ENCODE measurements at regions not wholly inside any gene's neighbourhood (a gene's known extent, or its start where the extent isn't known, plus 50 kb on each side); places are given as distances from the start of the nearest gene placed in this dataset.
A peak's percentile ranks its signal among the peaks of the same experiment; 100 is the strongest.

- TF ChIP-seq CTCF (IDR thresholded peaks at IDR 0.05) (no peak), POLR2AphosphoS5 (IDR thresholded peaks at IDR 0.05) (no peak), EP300 (IDR thresholded peaks at IDR 0.05) (no peak), POLR2A (IDR thresholded peaks at IDR 0.05) (no peak)
- DNase-seq (no peak), ATAC-seq (ENCODE audit: low FRiP score in 2 of 2) (no peak)
- Histone ChIP-seq H3K27ac (no peak overlapping the region), H3K4me1 (no peaks in the 10 kb centered on the region), H3K9me3 (no peaks in the 10 kb centered on the region), H3K36me3 (no peaks in the 10 kb centered on the region), H3K4me3 (no peak overlapping the region), H3K27me3 (no peaks in the 10 kb centered on the region)
Measured at GRCh38 chr12:91608542-91608941, 425.9 kb upstream of the DCN start.

GRCh38 chr12:91606662-91607377 lies 424.2 kb upstream of the DCN start:
- DNase-seq (no peak), ATAC-seq (ENCODE audit: low FRiP score in 2 of 2) (no peak)
- Histone ChIP-seq H3K27me3 (no peaks in the 10 kb centered on the region), H3K4me1 (no peaks in the 10 kb centered on the region), H3K9me3 (no peaks in the 10 kb centered on the region), H3K4me3 (no peak overlapping the region), H3K27ac (no peak overlapping the region), H3K36me3 (no peaks in the 10 kb centered on the region)
- TF ChIP-seq EP300 (IDR thresholded peaks at IDR 0.05) (no peak), CTCF (IDR thresholded peaks at IDR 0.05) (no peak)
- 82% methylated on average over 3 of the region's 3 CpGs for WGBS, 2 donors

- 67 to 71% methylated on average over 6 of the region's 6 CpGs for WGBS, 2 donors
- Histone ChIP-seq H3K4me3 (no peak overlapping the region), H3K4me1 (no peaks in the 10 kb centered on the region), H3K27ac (no peak overlapping the region), H3K36me3 (no peaks in the 10 kb centered on the region), H3K9me3 (no peaks in the 10 kb centered on the region), H3K27me3 (no peaks in the 10 kb centered on the region)
- DNase-seq (no peak), ATAC-seq (ENCODE audit: low FRiP score in 2 of 2) (no peak)
- no peak for TF ChIP-seq POLR2AphosphoS5 (IDR thresholded peaks at IDR 0.05)
- no peak for TF ChIP-seq EP300 (IDR thresholded peaks at IDR 0.05)
- no peak for TF ChIP-seq POLR2A (IDR thresholded peaks at IDR 0.05)
- TF ChIP-seq CTCF (IDR thresholded peaks at IDR 0.05): no peak
Measured at GRCh38 chr12:91604897-91605296, 422.3 kb upstream of the DCN start.

- WGBS, 2 donors: 50 to 54% methylated on average over 2 of the region's 2 CpGs
- peak overlapping the region in 2 of 4 donors; percentile 44 to 56 for H3K27ac ChIP-seq
- H3K36me3 ChIP-seq: no peaks in the 10 kb centered on the region
- ATAC-seq (ENCODE audit: low FRiP score in 2 of 2): peak in 1 of 2 donors; percentile 44
- DNase-seq: no peak
- H3K4me3 ChIP-seq: no peak overlapping the region
- TF ChIP-seq EP300 (IDR thresholded peaks at IDR 0.05): peak in 2 of 4 donors; percentile 32 to 83
- no peak for TF ChIP-seq CTCF (IDR thresholded peaks at IDR 0.05)
- no peaks in the 10 kb centered on the region for H3K4me1 ChIP-seq
- H3K9me3 ChIP-seq: peaks cover 0 to 4% (median 0%) of the 10 kb centered on the region in 4 donors
- no peaks in the 10 kb centered on the region for H3K27me3 ChIP-seq
Measured at GRCh38 chr12:91603060-91603459, 420.4 kb upstream of the DCN start.

GRCh38 chr12:91601054-91601453 lies 418.4 kb upstream of the DCN start:
- no peaks in the 10 kb centered on the region for H3K36me3 ChIP-seq
- H3K27ac ChIP-seq: no peak overlapping the region
- 82 to 87% methylated on average over 4 of the region's 4 CpGs for WGBS, 2 donors
- ATAC-seq (ENCODE audit: low FRiP score in 2 of 2) (no peak), DNase-seq (no peak)
- H3K4me1 ChIP-seq: no peaks in the 10 kb centered on the region
- no peak overlapping the region for H3K4me3 ChIP-seq
- no peaks in the 10 kb centered on the region for H3K27me3 ChIP-seq
- peaks cover 0 to 4% (median 0%) of the 10 kb centered on the region in 4 donors for H3K9me3 ChIP-seq
- no peak for TF ChIP-seq CTCF (IDR thresholded peaks at IDR 0.05)
